ENCODE measurements at regions not wholly inside any gene's neighbourhood (a gene's known extent, or its start where the extent isn't known, plus 50 kb on each side); places are given as distances from the start of the nearest gene placed in this dataset.

DNA sequence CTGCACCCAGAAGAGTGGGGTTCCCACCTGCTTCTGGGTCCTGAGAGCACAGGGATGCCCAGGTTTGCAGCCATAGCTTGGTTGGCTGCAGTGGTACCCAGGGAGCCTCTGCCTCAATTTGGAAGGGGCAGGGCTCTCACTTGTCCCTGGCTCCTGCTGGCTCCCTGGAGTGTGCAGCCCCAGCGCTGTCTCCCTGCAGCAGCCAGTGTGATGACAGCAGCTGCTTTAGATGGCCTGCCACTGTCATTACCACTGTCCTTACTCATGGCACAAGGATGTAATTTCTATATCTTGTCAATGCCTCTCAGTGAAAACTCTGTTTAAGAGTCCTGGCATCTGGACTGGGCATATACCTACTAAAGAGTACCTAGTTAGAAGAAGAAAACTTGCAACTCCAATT lies 250.9 kb downstream of the KIF20B start:
- TF ChIP-seq, protein P1, sequence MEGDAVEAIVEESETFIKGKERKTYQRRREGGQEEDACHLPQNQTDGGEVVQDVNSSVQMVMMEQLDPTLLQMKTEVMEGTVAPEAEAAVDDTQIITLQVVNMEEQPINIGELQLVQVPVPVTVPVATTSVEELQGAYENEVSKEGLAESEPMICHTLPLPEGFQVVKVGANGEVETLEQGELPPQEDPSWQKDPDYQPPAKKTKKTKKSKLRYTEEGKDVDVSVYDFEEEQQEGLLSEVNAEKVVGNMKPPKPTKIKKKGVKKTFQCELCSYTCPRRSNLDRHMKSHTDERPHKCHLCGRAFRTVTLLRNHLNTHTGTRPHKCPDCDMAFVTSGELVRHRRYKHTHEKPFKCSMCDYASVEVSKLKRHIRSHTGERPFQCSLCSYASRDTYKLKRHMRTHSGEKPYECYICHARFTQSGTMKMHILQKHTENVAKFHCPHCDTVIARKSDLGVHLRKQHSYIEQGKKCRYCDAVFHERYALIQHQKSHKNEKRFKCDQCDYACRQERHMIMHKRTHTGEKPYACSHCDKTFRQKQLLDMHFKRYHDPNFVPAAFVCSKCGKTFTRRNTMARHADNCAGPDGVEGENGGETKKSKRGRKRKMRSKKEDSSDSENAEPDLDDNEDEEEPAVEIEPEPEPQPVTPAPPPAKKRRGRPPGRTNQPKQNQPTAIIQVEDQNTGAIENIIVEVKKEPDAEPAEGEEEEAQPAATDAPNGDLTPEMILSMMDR (IDR thresholded peaks at IDR 0.05; ENCODE audit: unreplicated experiment) = no peak
- Mint-ChIP-seq H3K4me3 (ENCODE audit: unreplicated experiment) (no peak overlapping the region), H3K36me3 (ENCODE audit: low read depth, unreplicated experiment) (no peaks in the 10 kb centered on the region), H3K27ac (ENCODE audit: unreplicated experiment) (no peak overlapping the region), H3K9me3 (ENCODE audit: unreplicated experiment) (no peaks in the 10 kb centered on the region), H3K27me3 (ENCODE audit: unreplicated experiment) (no peaks in the 10 kb centered on the region), H3K4me1 (ENCODE audit: unreplicated experiment) (no peaks in the 10 kb centered on the region)
- no peak for DNase-seq (ENCODE audit: low spot score)

DNA sequence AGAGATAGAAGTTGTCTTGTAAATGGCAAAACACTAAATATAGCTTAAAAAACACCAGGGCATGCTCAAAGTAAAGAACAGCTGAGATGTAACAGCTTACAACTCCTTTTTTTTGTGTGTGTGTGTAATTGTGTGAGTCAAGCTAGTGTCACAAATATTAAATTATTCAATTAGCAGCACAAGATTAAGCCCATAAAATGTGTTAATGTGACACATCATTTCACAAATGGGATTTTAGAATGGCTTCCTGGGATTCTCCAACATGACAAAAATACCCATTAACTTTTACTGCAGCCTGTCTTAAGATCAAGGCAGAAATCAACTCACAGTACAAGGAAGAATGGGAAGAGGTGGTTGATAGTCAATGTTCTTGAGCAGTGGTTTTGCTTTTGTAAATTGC lies 251.4 kb downstream of the KIF20B start:
- no peaks in the 10 kb centered on the region for H3K27me3 Mint-ChIP-seq (ENCODE audit: unreplicated experiment)
- H3K9me3 Mint-ChIP-seq (ENCODE audit: unreplicated experiment) = no peaks in the 10 kb centered on the region
- no peak for DNase-seq (ENCODE audit: low spot score)
- H3K27ac Mint-ChIP-seq (ENCODE audit: unreplicated experiment) = no peak overlapping the region
- H3K4me3 Mint-ChIP-seq (ENCODE audit: unreplicated experiment) = no peak overlapping the region
- no peaks in the 10 kb centered on the region for H3K36me3 Mint-ChIP-seq (ENCODE audit: low read depth, unreplicated experiment)
- TF ChIP-seq, protein P1 (IDR thresholded peaks at IDR 0.05; ENCODE audit: unreplicated experiment) = no peak
- H3K4me1 Mint-ChIP-seq (ENCODE audit: unreplicated experiment) = no peaks in the 10 kb centered on the region

DNA sequence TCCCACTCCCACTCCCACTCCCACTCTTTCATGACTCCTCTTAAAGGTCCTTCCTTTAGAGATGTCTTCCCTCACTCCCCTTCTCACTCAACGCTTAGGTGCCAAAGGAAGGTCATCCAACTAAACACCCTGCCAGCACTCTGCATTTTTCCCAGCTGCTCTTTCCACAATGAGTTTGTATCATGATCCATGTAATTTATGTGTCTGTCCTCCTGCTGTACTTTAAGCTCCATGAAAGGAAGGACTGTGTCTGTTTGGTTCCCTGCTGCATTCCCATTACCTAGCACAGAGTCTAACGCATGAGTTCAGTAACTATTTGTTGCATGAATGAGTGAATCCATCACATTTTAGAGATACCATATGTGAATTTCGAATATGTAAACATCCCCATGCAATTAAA lies 252.7 kb downstream of the KIF20B start:
- no peaks in the 10 kb centered on the region for H3K36me3 Mint-ChIP-seq (ENCODE audit: low read depth, unreplicated experiment)
- no peak overlapping the region for H3K27ac Mint-ChIP-seq (ENCODE audit: unreplicated experiment)
- TF ChIP-seq, protein P1 (IDR thresholded peaks at IDR 0.05; ENCODE audit: unreplicated experiment) = no peak
- no peak for DNase-seq (ENCODE audit: low spot score)
- H3K4me3 Mint-ChIP-seq (ENCODE audit: unreplicated experiment) = no peak overlapping the region
- H3K4me1 Mint-ChIP-seq (ENCODE audit: unreplicated experiment) = no peaks in the 10 kb centered on the region
- H3K9me3 Mint-ChIP-seq (ENCODE audit: unreplicated experiment) = no peaks in the 10 kb centered on the region
- H3K27me3 Mint-ChIP-seq (ENCODE audit: unreplicated experiment) = no peaks in the 10 kb centered on the region

DNA sequence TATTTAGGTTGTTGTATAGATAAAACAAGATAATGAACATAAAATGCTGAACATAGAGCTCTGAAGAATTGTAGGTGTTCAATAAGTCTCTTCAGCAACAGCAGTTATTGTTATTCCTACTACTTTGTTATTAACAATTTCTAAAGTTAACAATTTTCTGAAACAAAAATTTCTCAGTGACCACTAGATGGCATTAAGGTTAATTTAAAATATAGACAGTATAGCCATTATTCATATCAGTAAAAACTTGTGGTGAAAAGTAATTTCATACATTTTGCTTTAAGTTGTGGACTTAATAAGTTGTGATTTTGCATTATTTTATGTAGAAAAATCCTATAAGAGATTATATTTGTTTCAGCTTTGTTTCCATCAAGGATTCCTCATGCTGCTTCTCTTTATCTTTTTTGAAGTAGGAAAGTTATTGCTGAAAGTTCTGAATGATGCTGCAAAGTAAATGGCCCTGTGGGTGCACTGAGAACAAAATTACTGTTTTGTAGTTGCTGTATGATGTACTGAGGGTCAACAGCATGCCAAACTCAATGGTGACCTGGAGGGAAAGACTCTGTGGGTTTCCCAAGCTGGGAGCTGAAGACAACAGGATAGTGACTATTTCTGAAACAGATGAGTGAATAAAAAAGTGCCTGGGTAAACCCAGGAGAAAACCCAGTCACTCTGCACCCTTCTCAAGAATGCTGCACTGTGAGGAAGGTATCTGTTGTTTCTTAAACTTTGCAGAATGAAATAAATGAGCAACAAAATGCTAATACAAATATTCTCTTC lies 253.6 kb downstream of the KIF20B start:
- H3K27ac Mint-ChIP-seq (ENCODE audit: unreplicated experiment) = no peak overlapping the region
- TF ChIP-seq, protein P1 (IDR thresholded peaks at IDR 0.05; ENCODE audit: unreplicated experiment) = peak; percentile 62
- H3K36me3 Mint-ChIP-seq (ENCODE audit: low read depth, unreplicated experiment) = no peaks in the 10 kb centered on the region
- no peaks in the 10 kb centered on the region for H3K4me1 Mint-ChIP-seq (ENCODE audit: unreplicated experiment)
- no peak for DNase-seq (ENCODE audit: low spot score)
- H3K27me3 Mint-ChIP-seq (ENCODE audit: unreplicated experiment) = no peaks in the 10 kb centered on the region
- H3K4me3 Mint-ChIP-seq (ENCODE audit: unreplicated experiment) = no peak overlapping the region
- no peaks in the 10 kb centered on the region for H3K9me3 Mint-ChIP-seq (ENCODE audit: unreplicated experiment)

DNA sequence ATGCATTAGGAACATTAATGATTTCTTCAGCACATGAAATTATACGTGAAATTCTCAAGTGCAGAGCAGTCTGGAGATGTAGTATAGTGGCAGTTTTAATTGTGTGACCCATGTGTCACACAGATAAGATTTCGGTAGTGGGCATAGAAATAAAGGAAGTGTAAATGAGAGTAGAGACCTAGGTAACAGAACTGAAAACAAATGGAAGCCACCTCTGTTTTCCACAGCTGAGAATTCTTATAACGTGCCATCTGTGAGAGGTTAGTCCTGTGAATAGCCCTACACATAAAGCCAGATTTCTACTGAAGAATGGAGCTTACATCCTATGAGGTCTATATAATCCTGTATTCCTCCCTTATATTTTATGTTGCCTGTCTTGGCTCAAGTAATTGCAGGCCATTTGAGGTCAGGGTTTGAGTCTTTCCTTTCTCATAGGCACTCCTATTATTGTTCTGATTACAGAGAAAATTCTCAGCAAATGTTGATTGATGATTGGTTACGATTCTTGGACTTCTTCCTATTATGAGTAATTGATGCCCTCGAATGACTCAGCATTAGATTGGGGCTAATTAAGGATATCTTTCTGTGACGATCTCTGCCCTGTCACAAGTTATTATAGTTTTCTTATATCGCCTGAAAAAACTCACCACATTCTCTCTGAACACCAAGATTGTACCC lies 258.2 kb downstream of the KIF20B start:
- Mint-ChIP-seq H3K9me3 (ENCODE audit: unreplicated experiment) (no peaks in the 10 kb centered on the region), H3K4me1 (ENCODE audit: unreplicated experiment) (no peaks in the 10 kb centered on the region)
- DNase-seq (ENCODE audit: low spot score) = no peak

More for the DNA sequence above, 258.2 kb downstream of the KIF20B start:
- Mint-ChIP-seq H3K4me3 (ENCODE audit: unreplicated experiment) (no peak overlapping the region), H3K36me3 (ENCODE audit: low read depth, unreplicated experiment) (no peaks in the 10 kb centered on the region), H3K27ac (ENCODE audit: unreplicated experiment) (no peak overlapping the region), H3K27me3 (ENCODE audit: unreplicated experiment) (no peaks in the 10 kb centered on the region)
- TF ChIP-seq, protein P1 (IDR thresholded peaks at IDR 0.05; ENCODE audit: unreplicated experiment) = no peak

All from endothelial cell (in vitro differentiated cells).